Hematopoietic multipotent progenitor cell treated with erythropoietin and hydrocortisone succinate and interleukin-3 and kit ligand, for 6 days (in vitro differentiated cells): ENCODE measurements at regions not wholly inside any gene's neighbourhood (a gene's known extent, or its start where the extent isn't known, plus 50 kb on each side); places are given as distances from the start of the nearest gene placed in this dataset.

Experiments
- DNase-seq: peaks from one replicate; pipeline ENCODE4 v3.0.0-alpha.2; 2015

- DNase-seq = no peak
Measured at GRCh38 chr2:163802284-163802683, 66.5 kb upstream of the FIGN start.

GRCh38 chr2:163801486-163801885 lies 65.7 kb upstream of the FIGN start:
- DNase-seq = no peak

GRCh38 chr2:163800951-163801381 lies 65.2 kb upstream of the FIGN start:
- no peak for DNase-seq

GRCh38 chr2:163799807-163800206 lies 64.0 kb upstream of the FIGN start:
- no peak for DNase-seq

GRCh38 chr2:163794635-163795034 lies 58.8 kb upstream of the FIGN start:
- DNase-seq = no peak
